PFSK-1 (cell line): ENCODE measurements at regions not wholly inside any gene's neighbourhood (a gene's known extent, or its start where the extent isn't known, plus 50 kb on each side); places are given as distances from the start of the nearest gene placed in this dataset.

Source experiments
- POLR2AphosphoS5 ChIP-seq: IDR thresholded peaks from 2 replicates; pipeline ENCODE4 v1.6.1; 2012; ENCODE audit warnings: low read depth, mild to moderate bottlenecking, control low read depth, low read length, moderate library complexity
- REST ChIP-seq, 2 experiments: IDR thresholded peaks; 2 replicates each; pipeline versions ENCODE4 v1.6.1 to v1.8.0; 2011 to 2012; ENCODE audit warnings: low read depth in 2 of 2, low read length in 2 of 2, control low read depth in 1 of 2, inconsistent platforms in 1 of 2, mild to moderate bottlenecking in 1 of 2, moderate library complexity in 1 of 2; ENCODE audit not compliant: insufficient read depth in 1 of 2
- TAF1 ChIP-seq: IDR thresholded peaks from 2 replicates; pipeline ENCODE4 v1.6.1; 2012; ENCODE audit warnings: low read length, control low read depth, borderline replicate concordance; ENCODE audit not compliant: insufficient read depth

DNA sequence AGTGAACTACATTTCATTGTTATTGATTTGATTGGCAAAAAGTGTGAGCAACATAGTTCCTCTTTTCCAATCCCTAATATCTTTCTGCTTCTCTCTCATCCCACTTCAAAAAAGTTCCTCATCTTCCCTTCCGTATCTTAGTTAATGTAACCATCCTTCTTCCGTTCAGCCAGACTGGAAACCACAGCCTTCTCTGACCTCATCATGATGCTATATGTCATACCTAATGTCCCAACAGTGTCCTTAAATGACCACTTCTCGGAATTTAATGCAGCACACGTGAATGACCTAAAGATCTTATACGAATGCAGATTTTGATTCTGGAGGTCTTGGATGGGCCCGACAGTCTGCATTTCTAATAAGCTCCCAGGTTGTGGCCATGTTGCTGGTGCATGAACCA is 320.3 kb upstream of the SATB1 start:
- TF ChIP-seq POLR2AphosphoS5 (no peak), REST (IDR thresholded peaks at IDR 0.05; ENCODE audit: insufficient read depth in 1 of 2, low read depth in 2 of 2, low read length in 2 of 2) (no peak), TAF1 (no peak)
